ENCODE measurements at regions not wholly inside any gene's neighbourhood (a gene's known extent, or its start where the extent isn't known, plus 50 kb on each side); places are given as distances from the start of the nearest gene placed in this dataset.
A peak's percentile ranks its signal among the peaks of the same experiment; 100 is the strongest.

DNA sequence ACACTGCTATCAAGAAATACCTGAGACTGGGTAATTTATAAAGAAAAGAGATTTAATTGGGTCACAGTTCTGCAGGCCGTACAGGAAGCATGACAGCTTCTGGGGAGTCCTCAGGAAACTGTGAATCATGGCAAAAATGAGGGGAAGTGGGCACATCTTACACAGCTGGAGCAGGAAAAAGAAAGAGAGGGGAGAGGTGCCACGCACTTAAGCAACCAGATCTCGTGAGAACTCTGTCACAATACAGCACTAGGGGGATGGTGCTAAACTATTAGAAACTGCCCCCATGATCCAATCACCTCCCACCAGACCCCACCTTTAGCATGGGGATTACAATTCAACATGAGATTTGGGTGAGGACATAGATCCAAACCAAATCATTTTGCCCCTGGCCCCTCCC is 105.5 kb upstream of the CPLX2 start:
- DNase-seq, result no peak

GRCh38 chr5:175766963-175767362 is 104.4 kb upstream of the CPLX2 start:
- DNase-seq, result no peak

GRCh38 chr5:175772747-175773533 is 98.4 kb upstream of the CPLX2 start:
- DNase-seq, result no peak

- DNase-seq, result no peak
Observed at GRCh38 chr5:175773534-175774070, 97.8 kb upstream of the CPLX2 start.

GRCh38 chr5:175775416-175775815 is 96.0 kb upstream of the CPLX2 start:
- no peak for DNase-seq

GRCh38 chr5:175778951-175779503 is 92.4 kb upstream of the CPLX2 start:
- no peak for DNase-seq

- no peak for DNase-seq
Observed at GRCh38 chr5:175783739-175784138, 87.6 kb upstream of the CPLX2 start.

DNA sequence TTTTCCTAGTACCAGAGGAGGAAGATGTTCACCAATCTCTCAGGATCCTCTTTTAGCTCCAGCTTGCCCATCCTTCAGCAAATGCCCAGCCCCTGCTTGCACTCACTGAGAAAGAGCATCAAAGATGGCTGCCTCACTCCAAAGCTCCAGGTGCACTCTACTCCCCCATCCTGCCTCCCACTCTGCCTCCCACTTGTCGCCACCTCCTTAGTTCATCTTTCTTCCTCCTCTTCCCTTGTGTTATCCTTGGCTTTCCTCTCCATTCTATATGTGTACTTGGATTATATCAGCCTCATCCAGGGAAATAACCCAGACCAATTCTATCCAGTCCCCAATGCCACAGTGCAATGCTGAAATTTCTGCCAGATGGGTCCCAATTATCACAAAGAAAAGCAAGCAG is 87.1 kb upstream of the CPLX2 start:
- DNase-seq, result no peak

GRCh38 chr5:175785681-175786080 is 85.7 kb upstream of the CPLX2 start:
- DNase-seq, result no peak

- no peak for DNase-seq
Observed at GRCh38 chr5:175788155-175788787, 83.1 kb upstream of the CPLX2 start.

DNA sequence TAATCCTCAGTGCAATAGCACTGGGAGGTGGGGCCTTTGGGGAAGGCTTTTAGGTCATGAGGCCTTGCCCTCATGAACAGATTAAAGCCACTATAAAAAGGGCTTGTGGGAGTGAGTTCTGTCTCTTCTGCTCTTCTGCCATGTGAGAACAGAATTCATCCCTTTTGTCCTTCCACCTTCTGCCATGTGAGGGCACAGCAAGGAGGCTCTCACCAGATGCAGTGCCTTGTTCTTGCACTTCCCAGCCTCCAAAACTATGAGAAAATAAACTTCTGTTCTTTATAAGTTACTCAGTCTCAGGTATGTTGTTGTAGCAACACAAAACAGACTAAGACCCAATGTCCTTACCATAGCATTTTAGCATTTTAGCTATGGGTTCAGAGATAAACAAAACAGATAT is 81.7 kb upstream of the CPLX2 start:
- DNase-seq, result no peak

DNA sequence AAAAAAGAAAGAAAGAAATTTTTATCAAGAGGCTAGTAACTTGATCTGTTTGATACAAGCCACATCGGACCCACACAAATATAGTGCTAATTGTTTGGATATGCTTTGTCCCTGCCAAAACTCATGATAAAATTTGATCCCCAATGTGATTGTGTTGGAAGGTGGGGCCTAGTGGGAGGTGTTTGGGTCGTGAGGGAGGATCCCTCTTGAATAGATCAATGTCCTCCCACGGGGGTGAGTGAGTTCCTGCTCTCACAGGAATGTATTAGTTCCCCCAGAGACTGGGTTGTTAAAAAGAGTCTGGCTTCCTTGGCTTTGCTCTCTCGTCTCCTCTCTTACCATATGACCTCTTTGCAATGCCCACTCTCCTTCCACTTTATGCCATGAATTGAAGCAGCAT is 80.6 kb upstream of the CPLX2 start:
- DNase-seq, result no peak

DNA sequence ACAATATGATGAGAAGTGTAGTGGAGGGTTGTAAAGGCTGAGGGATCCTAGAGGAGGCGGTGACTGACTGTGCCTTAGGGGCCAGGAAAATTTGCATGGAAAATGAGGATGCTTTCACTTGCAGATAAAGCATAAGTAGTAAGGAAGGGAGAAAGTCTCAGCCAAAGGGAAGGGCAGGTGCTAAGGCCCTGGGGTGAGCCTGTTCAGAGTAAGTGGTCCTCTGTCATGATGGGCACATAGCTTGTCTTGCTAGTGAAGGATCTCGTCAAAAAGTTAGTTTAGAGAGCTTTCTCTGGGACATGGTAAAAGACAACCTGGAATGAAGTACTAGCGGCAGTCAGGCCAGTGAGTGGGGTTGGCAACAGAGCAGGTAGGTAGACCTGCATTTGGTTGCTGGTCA is 75.4 kb upstream of the CPLX2 start:
- no peak for DNase-seq

- peak; percentile 62 to 64 for DNase-seq
Observed at GRCh38 chr5:175796536-175797499, 74.6 kb upstream of the CPLX2 start.

- DNase-seq, result no peak
Observed at GRCh38 chr5:175797521-175798038, 73.8 kb upstream of the CPLX2 start.

DNA sequence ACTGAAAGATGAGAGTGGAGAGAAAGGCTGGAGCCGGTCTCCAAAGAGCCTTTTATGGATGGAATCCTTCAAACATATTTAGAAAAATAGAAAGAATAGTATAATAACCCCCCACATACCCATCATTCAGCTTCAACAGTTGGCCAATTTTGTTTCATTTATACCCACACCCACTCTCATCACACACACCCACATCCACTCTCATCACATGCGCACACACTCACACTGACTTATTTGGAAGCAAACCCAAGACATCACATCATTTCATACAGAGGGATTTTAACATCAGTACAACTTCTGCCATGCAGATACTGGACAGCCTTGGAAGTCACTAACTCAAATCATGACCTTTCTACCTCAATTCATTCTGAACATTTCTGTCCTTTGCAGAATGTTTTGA is 72.8 kb upstream of the CPLX2 start:
- no peak for DNase-seq

DNA sequence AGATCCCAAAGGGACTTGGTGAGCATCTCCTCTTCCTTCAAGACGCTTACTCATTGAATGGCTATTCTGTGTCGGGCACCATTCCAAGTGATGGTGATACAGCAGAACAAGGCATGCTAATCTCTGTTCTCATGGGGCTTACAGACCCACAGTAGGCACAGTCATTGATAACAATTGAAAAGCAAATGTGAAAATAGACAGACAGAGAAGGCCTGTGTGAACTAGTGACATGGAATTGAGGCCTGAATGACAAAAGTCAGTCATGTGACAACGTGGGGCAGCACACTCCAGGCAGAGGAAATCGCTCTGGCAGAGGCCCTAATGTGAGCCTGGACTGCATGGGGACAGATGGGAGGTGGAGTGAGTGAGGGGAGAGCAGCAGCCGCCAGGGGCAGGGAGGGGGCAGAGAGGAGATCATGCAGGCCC is 70.7 kb upstream of the CPLX2 start:
- no peak for DNase-seq

GRCh38 chr5:175802361-175802760 is 69.0 kb upstream of the CPLX2 start:
- no peak for DNase-seq

GRCh38 chr5:175803254-175803653 is 68.1 kb upstream of the CPLX2 start:
- DNase-seq, result no peak

DNA sequence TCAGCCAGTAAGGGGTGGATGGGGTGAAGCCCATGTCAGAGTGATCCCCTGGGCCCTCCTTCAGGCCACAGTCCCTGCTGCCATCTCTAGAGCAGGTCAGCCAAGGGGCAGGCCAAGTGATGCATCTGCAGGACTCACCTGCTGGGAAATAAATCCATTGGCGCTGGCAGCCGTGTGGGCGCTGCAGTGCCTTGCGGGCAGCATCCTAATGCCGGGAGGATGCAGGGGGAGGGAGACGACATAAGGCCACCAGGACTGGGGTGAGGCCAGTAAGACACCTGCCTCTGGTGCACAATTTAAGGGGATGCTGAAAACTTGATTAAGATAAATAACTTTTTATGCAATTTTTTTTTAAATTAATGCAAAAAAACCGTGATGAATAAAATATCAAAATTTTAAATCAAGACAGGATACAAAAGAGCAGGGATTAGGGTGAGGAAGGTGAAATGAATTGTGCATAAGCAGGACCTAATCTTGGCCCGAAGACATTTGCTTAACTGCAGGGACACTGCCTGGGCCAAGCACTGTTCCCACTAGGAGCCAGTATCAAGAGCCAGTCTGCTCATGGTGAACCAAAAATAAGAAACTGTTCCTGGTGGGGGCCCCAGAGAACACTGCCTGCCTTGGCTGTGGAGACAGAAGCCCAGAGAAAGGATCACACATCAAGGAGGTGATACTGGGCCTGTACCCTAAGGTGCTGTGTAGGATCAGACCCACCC is 67.5 kb upstream of the CPLX2 start:
- DNase-seq, result no peak

GRCh38 chr5:175805256-175806011 is 65.9 kb upstream of the CPLX2 start:
- DNase-seq, result no peak
